Activated CD8-positive, alpha-beta T cell treated with anti-CD3 and anti-CD28 coated beads for 36 hours (primary cell): ENCODE measurements at regions not wholly inside any gene's neighbourhood (a gene's known extent, or its start where the extent isn't known, plus 50 kb on each side); places are given as distances from the start of the nearest gene placed in this dataset.

Experiments
- ATAC-seq: fragments of 200-7000 bp; cut with Tn5 transposase; one replicate; pipeline ENCODE4 v1.10.0; 2021; ENCODE audit warnings: mild to moderate bottlenecking, moderate library complexity
- CTCF ChIA-PET: fragments of 350-600 bp; sonication (Branson Sonifier 250); formaldehyde crosslinking; loops from one replicate; lab custom pipeline; 2021; ENCODE audit warnings: antibody characterized with exemption; lab: Charles Lee
- POLR2A ChIA-PET: fragments of 350-600 bp; sonication (Branson Sonifier 250); formaldehyde crosslinking; loops from one replicate; lab custom pipeline; 2021; ENCODE audit warnings: antibody characterized with exemption; lab: Charles Lee
- DNase-seq: peaks from one replicate; pipeline ENCODE4 v3.0.0-alpha.2; 2020
- H3K27ac Mint-ChIP-seq: one replicate; pipeline ENCODE4 v1.8.0; 2021; ENCODE audit warnings: mild to moderate bottlenecking, mixed read lengths
- H3K27me3 Mint-ChIP-seq: one replicate; pipeline ENCODE4 v1.8.0; 2021; ENCODE audit warnings: mixed read lengths
- H3K36me3 Mint-ChIP-seq: one replicate; pipeline ENCODE4 v1.8.0; 2021; ENCODE audit warnings: low read depth, mixed read lengths
- H3K4me1 Mint-ChIP-seq: one replicate; pipeline ENCODE4 v1.8.0; 2021; ENCODE audit warnings: low read depth, mixed read lengths
- H3K4me3 Mint-ChIP-seq: one replicate; pipeline ENCODE4 v1.8.0; 2021; ENCODE audit warnings: mild to moderate bottlenecking, moderate library complexity, mixed read lengths
- H3K9me3 Mint-ChIP-seq: one replicate; pipeline ENCODE4 v1.8.0; 2021; ENCODE audit warnings: mixed read lengths
- intact Hi-C: fragments of 100-400 bp; cut with micrococcal nuclease; formaldehyde crosslinking; loops from one replicate; pipeline ENCODE4 v1.10.0; 2022
- TF ChIP-seq, protein P1 (sequence below): fragments of 200-600 bp; IDR thresholded peaks from one replicate; pipeline ENCODE4 v1.8.0; 2022; ENCODE audit warnings: antibody characterized with exemption, mild to moderate bottlenecking

DNA sequence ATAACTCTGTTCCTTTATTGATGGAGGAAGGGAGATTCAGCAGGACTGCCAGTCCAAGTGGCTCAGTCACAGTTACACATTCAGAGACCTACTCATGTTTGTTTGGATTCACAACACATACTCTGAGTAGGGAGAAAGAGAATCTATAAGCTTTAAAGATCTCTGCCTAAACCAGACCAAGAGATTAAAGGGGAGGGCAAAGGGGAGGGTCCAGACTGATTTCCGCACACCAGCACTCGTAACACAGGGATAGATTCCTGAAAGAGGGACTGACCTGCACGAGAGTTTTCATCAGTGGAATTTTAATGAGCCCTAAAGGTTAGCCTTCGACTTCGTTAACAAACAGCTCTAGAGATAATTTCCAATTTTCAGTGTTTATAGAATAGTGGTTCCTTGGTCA, 71.7 kb upstream of the PMFBP1 start:
- Mint-ChIP-seq H3K9me3 (no peaks in the 10 kb centered on the region), H3K36me3 (no peaks in the 10 kb centered on the region), H3K27ac (no peak overlapping the region), H3K4me3 (no peak overlapping the region), H3K27me3 (peaks cover 1% of the 10 kb centered on the region), H3K4me1 (peaks cover 7% of the 10 kb centered on the region)
- POLR2A ChIA-PET = no interaction called here
- no peak for DNase-seq
- intact Hi-C loops = no loop called here
- CTCF ChIA-PET = interaction anchor here (0.6 to 1.6 kb wide), 2 partner anchors 223 to 1155 kb away, joined by 3 read pairs; no protein-coding TSS in a partner anchor
- TF ChIP-seq, protein P1, sequence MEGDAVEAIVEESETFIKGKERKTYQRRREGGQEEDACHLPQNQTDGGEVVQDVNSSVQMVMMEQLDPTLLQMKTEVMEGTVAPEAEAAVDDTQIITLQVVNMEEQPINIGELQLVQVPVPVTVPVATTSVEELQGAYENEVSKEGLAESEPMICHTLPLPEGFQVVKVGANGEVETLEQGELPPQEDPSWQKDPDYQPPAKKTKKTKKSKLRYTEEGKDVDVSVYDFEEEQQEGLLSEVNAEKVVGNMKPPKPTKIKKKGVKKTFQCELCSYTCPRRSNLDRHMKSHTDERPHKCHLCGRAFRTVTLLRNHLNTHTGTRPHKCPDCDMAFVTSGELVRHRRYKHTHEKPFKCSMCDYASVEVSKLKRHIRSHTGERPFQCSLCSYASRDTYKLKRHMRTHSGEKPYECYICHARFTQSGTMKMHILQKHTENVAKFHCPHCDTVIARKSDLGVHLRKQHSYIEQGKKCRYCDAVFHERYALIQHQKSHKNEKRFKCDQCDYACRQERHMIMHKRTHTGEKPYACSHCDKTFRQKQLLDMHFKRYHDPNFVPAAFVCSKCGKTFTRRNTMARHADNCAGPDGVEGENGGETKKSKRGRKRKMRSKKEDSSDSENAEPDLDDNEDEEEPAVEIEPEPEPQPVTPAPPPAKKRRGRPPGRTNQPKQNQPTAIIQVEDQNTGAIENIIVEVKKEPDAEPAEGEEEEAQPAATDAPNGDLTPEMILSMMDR = no peak
- no peak for ATAC-seq

DNA sequence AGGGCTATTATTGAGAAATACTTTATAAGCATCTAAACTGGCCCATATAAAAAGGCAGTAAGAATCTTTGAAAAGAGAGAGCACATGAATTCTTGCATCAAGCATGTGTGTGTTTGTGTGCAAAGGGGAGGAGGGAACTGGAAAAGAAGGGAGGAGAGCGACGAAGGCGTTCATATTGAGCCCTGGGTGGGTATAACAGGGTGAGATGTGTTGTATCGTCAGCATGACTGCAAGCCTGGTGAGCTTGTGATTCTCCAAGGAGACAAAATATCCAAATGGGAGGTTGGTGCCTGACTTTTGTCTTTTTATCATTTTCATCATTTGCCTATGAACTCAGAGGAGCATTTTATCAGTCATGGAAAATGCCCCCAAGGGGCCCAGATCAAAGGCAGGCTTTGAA, 70.8 kb upstream of the PMFBP1 start:
- TF ChIP-seq, protein P1 = no peak
- DNase-seq = no peak
- Mint-ChIP-seq H3K27me3 (peaks cover 1% of the 10 kb centered on the region), H3K4me1 (peaks cover 7% of the 10 kb centered on the region), H3K9me3 (no peaks in the 10 kb centered on the region), H3K36me3 (no peaks in the 10 kb centered on the region), H3K4me3 (no peak overlapping the region), H3K27ac (no peak overlapping the region)
- POLR2A ChIA-PET = no interaction called here
- intact Hi-C loops = no loop called here
- CTCF ChIA-PET = no interaction called here
- ATAC-seq = no peak

DNA sequence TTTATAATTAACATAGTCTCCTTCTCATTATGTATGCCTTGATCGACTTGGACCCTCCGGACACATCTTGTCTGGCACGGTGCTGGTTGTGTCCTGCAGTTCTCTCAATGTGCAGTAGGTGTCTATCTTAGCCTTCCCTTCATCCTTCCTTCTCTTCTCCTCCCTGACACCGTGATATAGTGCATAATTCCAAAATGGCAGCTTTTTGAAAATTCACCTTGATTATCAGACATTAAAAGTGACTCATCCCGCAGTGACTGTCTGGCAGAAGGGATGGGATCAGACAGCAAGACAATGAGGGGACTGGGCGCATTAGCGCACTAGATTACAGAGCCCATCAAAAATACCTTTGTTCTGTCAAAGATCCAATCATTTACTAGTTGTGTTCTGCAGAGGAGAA, 70.0 kb upstream of the PMFBP1 start:
- H3K27ac Mint-ChIP-seq = no peak overlapping the region
- TF ChIP-seq, protein P1 = peak; percentile 56
- ChIA-PET CTCF (no interaction called here), POLR2A (no interaction called here)
- H3K4me1 Mint-ChIP-seq = peaks cover 6% of the 10 kb centered on the region
- no peaks in the 10 kb centered on the region for H3K36me3 Mint-ChIP-seq
- H3K4me3 Mint-ChIP-seq = no peak overlapping the region
- ATAC-seq (peak; percentile 61), DNase-seq (peak; percentile 4)
- H3K27me3 Mint-ChIP-seq = peaks cover 1% of the 10 kb centered on the region
- H3K9me3 Mint-ChIP-seq = no peaks in the 10 kb centered on the region
- intact Hi-C loops = no loop called here

DNA sequence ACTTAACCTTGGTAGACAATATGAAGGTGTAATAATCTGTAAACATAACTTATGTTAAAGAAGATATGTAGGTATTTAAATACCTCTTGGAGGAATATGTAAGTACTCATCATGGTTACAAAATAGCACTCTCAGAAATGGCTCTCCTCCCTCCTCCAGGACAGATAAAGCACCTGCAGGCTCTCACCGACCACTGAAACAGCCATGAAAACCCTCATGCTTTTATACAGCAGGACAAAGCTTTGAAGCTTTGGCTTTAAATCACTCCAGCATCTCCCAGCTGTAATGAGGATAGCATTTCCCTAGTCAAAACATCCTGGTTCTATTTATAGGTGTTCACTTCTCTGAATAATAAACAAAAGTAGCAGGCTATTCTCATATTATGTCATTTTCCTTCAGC, 69.1 kb upstream of the PMFBP1 start:
- Mint-ChIP-seq H3K4me1 (no peaks in the 10 kb centered on the region), H3K36me3 (no peaks in the 10 kb centered on the region), H3K27ac (no peak overlapping the region), H3K9me3 (no peaks in the 10 kb centered on the region), H3K4me3 (no peak overlapping the region), H3K27me3 (peaks cover 1% of the 10 kb centered on the region)
- DNase-seq (no peak), ATAC-seq (no peak)
- TF ChIP-seq, protein P1 = no peak
- intact Hi-C loops = no loop called here
- ChIA-PET POLR2A (no interaction called here), CTCF (no interaction called here)

DNA sequence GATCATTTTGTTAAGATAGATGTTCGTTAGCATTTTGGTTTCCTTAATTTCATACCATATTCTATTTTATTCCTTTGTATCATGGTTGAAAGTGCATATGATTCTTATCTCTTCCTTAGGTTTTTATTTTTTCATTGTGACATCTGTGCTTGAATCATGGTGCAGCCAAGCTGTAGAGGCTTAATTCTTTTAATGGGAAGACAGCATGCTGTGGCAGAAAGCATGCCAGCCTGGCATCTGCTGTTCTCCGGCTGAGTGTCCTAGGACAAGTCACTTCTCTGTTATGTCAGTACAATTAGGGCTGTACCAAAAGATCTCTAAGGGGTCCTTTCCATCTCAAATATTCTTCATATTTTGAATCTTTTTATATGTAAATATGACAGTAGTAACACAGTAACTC, 68.5 kb upstream of the PMFBP1 start:
- H3K36me3 Mint-ChIP-seq = no peaks in the 10 kb centered on the region
- ATAC-seq (no peak), DNase-seq (no peak)
- no peak overlapping the region for H3K27ac Mint-ChIP-seq
- ChIA-PET POLR2A (no interaction called here), CTCF (no interaction called here)
- H3K4me1 Mint-ChIP-seq = no peaks in the 10 kb centered on the region
- intact Hi-C loops = no loop called here
- H3K27me3 Mint-ChIP-seq = peaks cover 1% of the 10 kb centered on the region
- H3K4me3 Mint-ChIP-seq = no peak overlapping the region
- no peaks in the 10 kb centered on the region for H3K9me3 Mint-ChIP-seq
- TF ChIP-seq, protein P1 = no peak
